Dermis microvascular lymphatic vessel endothelial cell (primary cell): ENCODE measurements at regions not wholly inside any gene's neighbourhood (a gene's known extent, or its start where the extent isn't known, plus 50 kb on each side); places are given as distances from the start of the nearest gene placed in this dataset.

ENCODE experiments used
- DNase-seq, 2 donors: peaks; one replicate each; pipeline versions ENCODE4 v3.0.0 to v3.0.0-alpha.2; 2010; ENCODE audit warnings: low read depth in 2 of 2

DNA sequence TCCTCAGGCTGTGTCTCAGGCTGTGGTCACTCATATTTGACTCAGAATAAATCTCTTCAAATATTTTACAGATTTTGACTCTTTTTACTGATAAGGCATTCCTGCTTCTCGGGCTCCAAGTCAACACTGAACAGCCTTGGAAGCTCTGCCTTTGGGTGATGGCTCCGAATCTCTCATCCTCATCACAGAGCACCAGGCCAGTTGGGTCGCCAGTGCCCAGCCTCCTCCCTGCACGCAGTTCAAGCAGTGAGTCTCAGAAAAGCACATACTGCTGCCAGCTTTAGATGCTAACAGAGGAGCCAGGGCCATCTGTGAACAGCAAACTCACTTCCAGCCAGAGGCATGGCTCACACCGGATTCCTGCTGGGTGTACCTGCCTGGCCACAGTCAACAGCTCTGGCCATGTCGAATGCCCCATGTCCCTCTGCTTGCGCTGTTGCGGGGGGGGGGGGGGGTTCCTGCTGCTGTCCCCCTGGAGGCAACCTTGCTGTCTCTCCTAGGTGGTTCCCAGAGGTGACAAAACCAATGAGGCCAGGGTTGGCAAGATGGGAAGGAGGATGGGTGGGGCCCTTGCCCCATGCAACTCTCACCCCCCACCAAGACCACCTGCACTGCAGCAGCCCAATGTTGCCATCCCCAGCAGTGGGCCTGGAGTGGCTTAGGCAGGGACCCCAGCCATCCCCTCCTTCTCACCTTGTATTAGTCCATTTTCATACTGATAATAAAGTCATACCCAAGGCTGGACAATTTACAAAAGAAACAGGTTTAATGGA is 248.8 kb downstream of the ERMARD start:
- no peak for DNase-seq

DNA sequence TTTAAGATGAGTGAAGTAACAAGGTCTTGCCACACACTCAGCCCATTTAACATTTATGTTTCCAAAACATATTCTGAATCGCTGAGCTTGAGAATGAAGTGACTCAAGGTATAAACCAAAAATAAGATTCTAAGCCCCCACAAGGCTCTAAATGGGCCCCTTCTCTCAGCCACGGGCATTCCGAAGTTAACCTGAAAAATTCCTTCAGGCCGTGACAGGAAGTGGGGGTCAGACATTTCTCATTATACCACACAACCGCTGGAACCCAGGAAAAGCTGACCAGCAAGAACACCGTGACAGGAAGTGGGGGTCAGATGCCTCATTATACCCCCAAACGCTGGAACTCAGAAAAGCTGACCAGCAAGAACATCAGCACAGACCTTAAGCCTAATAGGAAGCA is 247.9 kb downstream of the ERMARD start:
- DNase-seq: no peak

DNA sequence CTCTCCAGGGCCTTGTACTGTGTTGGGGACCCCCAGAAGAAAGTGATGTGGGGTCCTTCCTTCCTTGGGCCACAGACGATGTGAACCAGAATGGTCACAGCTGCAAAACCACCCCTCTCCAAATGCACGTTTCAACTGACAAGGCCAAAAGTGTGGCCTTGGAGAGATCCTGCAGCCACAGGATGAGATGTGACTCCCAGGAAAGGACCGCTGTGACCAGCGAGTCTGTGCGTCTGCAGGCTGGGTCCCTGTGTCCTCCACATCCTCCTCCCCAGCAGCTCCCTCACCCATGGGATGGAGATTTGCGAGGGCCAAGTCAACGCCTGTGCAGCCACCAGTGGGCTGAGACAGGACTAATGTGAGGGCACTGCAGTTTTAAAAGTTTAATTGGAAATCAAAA is 247.0 kb downstream of the ERMARD start:
- DNase-seq: no peak

DNA sequence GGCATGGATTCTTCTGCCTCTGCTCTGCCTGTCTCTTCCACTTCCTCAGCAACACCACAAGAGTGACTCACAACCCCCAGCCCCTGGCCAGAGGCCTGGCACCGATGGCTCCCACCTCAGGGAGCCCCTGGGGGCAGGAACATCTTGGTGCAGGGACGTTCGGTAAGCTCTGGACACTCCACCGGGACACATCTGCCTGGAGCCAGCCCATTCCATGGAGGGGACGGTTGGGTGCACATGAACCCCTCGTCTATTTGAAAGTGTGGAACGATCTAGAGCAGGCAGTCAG is 246.5 kb downstream of the ERMARD start:
- no peak for DNase-seq

DNA sequence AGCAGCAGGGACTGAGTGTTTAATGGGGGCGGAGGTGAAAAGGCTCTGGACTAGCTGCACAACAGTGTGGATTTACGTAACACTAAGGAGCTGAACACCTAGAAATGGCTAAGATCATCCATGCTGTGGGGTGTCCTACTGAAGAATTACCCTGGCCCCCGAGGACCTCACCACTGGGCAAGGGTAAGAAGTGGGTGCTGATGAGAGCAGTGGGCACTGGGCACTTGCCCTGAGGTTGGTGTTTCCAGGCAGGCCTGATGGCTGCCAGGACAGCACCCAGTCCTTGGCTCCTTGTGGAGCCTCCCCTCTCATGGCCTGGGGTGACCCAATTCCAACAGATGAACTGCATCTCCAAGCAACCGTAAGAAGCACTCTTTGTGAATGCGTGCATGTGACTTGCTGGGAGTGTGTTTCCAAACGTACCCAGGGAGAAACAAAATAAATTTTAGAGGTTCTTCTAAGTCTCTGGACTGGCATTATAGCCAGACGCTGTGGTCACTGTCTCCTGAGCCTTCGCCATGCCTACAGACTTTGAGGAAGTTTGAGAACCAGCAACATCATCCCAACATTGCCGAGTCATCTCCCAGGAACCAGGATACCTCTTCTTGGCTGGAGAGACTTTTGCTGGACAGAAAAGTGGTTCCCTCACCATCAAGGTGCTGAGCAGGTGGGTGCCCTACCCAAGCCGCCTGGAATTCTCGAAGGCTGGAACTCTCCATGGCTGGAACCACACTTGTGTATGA is 245.9 kb downstream of the ERMARD start:
- no peak for DNase-seq

GRCh38 chr6:169996378-169997051 is 245.1 kb downstream of the ERMARD start:
- DNase-seq: no peak

DNA sequence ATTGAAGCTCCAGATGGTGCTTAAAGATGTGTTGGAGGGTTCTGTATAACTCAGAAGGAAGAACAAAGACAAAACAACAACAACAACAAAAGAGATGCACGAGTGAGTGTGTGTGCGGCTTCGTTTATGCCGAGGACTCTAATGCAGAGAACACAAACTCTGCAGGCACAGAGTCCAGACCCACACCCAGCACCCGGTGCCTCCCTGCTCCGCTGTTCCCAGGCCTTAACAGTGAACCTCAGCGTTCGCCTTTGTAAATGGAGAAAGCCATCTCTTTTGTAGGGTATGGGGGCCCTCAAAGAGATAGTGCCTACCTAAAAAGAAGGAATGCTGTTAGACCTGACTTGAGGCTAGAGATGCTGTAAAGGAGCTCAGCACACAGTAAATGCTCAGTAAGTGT is 243.3 kb downstream of the ERMARD start:
- no peak for DNase-seq

GRCh38 chr6:169993861-169994481 is 242.5 kb downstream of the ERMARD start:
- DNase-seq: no peak

DNA sequence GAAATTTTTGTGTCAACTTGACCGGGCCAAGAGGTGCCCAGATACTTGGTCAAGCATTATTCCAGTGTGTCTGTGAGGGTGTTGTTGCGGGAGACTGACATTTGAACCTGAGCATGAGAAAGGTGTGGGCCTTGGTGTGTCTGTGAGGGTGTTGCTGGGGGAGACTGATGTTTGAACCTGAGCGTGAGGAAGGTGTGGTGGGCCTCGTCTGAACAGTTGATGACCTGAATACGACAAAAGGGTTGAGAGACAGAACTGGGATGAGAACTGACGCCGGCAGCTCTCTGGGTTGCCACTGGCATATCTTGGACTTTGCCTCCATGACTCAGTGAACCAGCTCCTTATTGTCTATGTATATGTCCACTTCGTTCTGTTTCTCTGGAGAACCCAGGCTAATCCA is 240.5 kb downstream of the ERMARD start:
- DNase-seq: no peak

GRCh38 chr6:169991031-169991390 is 239.6 kb downstream of the ERMARD start:
- no peak for DNase-seq

DNA sequence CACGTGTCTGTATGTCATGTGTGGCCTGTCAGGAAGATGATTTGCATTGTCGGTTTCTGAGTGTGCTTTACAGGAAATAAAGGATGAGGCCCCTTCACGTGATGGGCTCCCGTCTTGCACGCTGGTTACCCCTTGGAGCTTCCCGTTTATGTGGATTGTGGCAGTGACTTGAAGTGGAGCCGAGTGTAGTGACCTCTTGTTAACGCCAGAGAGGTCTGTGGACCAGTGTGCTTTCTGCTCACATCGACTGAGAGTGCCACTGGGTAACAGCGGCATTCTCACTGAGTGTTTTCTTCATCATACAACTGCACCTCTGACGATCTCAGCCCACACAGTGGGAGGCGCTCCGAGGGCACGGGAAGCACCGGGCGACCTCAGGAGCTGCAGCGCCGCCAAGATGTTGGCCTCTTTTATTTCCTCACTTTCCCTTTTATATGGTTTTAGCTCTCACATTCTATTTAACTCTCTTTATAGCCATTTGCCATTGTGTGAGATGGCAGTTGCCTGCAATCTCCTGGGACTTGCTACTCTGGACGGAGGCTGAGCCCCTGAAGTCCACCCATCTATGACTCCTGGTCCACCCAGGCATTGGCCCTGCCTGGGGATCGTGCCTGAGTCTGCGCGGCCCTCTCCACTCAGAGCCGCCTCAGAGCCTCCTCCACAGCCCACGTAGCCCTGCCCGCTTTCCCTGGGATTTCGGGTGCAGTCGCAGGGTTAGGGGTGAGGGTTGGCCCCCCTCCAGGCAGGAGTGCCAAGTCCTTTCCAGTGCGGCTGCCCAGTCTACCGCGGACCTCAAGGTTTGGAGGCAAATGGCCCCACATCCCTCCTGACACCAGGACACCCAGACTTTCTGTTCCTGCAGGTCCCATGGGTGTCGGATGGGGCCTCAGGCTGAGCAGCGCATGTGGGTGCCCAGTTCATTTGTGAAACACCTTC is 238.9 kb downstream of the ERMARD start:
- DNase-seq: peak; percentile 9 to 21

GRCh38 chr6:169989594-169989993 is 238.2 kb downstream of the ERMARD start:
- DNase-seq: no peak

- no peak for DNase-seq
Observed at GRCh38 chr6:169988769-169989550, 237.5 kb downstream of the ERMARD start.

- DNase-seq: no peak
Observed at GRCh38 chr6:169986848-169987498, 235.6 kb downstream of the ERMARD start.

- no peak for DNase-seq
Observed at GRCh38 chr6:169986171-169986847, 234.9 kb downstream of the ERMARD start.

GRCh38 chr6:169985121-169986015 is 233.9 kb downstream of the ERMARD start:
- no peak for DNase-seq

GRCh38 chr6:169984181-169985120 is 233.0 kb downstream of the ERMARD start:
- DNase-seq: no peak
